Cardiac muscle cell (in vitro differentiated cells and primary cell): ENCODE measurements at regions not wholly inside any gene's neighbourhood (a gene's known extent, or its start where the extent isn't known, plus 50 kb on each side); places are given as distances from the start of the nearest gene placed in this dataset.

Experiments used
- DNase-seq, 2 donors: peaks; one replicate each; pipeline versions ENCODE4 v3.0.0 to v3.0.0-alpha.2; 2010 to 2017; ENCODE audit warnings: low read depth in 1 of 2, low spot score in 1 of 2
- H3K27ac ChIP-seq: fragments of 200-600 bp; sonication (generic); 2 replicates; pipeline ENCODE4 v1.5.1; 2016
- H3K27me3 ChIP-seq: fragments of 200-600 bp; sonication (generic); 2 replicates; pipeline ENCODE4 v1.6.0; 2016; ENCODE audit warnings: control low read depth
- H3K36me3 ChIP-seq: fragments of 200-600 bp; sonication (generic); 2 replicates; pipeline ENCODE4 v1.5.1; 2016; ENCODE audit warnings: control low read depth
- H3K4me1 ChIP-seq: fragments of 200-600 bp; sonication (generic); 2 replicates; pipeline ENCODE4 v1.8.1; 2017; ENCODE audit warnings: low read depth, mild to moderate bottlenecking, mixed run types
- H3K4me3 ChIP-seq: fragments of 200-600 bp; sonication (generic); 2 replicates; pipeline ENCODE4 v1.5.1; 2016; ENCODE audit warnings: mild to moderate bottlenecking
- H3K9me3 ChIP-seq: fragments of 200-600 bp; sonication (generic); 2 replicates; pipeline ENCODE4 v1.5.1; 2017; ENCODE audit warnings: low read depth, mild to moderate bottlenecking, control low read depth
- TF ChIP-seq, protein P1 (sequence below): IDR thresholded peaks from 2 replicates; pipeline ENCODE4 v1.5.1; 2012; ENCODE audit warnings: low read depth, mild to moderate bottlenecking, low read length

DNA sequence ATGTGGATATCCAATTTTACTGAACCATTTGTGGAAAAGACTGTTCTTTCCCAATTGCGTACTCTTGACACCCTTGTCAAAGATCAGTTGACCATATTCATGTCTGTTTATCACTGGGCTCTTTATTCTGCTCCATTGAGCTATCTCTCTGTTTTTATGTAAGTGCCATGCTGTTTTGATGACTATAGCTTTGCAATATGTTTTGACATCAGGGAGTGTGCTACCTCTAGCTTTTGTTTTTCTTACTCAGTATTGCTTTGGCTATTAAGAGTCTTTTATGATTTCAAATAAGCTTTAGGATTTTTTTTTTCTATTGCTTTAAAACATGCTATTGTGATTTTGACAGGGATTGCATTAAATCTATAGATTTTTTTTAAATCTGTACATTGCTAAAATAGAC lies 194.3 kb downstream of the SNAPC1 start:
- TF ChIP-seq, protein P1, sequence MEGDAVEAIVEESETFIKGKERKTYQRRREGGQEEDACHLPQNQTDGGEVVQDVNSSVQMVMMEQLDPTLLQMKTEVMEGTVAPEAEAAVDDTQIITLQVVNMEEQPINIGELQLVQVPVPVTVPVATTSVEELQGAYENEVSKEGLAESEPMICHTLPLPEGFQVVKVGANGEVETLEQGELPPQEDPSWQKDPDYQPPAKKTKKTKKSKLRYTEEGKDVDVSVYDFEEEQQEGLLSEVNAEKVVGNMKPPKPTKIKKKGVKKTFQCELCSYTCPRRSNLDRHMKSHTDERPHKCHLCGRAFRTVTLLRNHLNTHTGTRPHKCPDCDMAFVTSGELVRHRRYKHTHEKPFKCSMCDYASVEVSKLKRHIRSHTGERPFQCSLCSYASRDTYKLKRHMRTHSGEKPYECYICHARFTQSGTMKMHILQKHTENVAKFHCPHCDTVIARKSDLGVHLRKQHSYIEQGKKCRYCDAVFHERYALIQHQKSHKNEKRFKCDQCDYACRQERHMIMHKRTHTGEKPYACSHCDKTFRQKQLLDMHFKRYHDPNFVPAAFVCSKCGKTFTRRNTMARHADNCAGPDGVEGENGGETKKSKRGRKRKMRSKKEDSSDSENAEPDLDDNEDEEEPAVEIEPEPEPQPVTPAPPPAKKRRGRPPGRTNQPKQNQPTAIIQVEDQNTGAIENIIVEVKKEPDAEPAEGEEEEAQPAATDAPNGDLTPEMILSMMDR: no peak
- no peak for DNase-seq
- H3K9me3 ChIP-seq: no peaks in the 10 kb centered on the region
- no peaks in the 10 kb centered on the region for H3K4me1 ChIP-seq
- no peaks in the 10 kb centered on the region for H3K27me3 ChIP-seq
- no peak overlapping the region for H3K4me3 ChIP-seq
- H3K27ac ChIP-seq: no peak overlapping the region
- no peaks in the 10 kb centered on the region for H3K36me3 ChIP-seq

DNA sequence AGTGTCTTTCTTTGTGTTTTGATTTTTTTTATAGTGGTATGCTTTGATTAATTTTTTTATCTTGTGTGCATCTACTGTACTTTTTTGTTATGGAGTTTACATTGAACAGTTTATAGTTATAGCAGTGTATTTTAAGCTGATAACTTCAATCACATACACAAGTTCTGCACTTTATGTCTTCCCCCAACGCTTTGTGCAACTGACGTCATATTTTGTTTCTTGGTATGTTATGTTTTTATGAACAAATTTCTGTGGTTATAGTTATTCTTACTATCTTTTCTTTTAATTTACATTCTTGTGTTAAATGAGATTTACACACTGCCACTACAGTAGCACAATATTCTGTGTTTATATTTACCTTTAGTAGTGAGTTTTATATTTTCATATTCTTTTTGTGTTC lies 197.1 kb downstream of the SNAPC1 start:
- Histone ChIP-seq H3K4me3 (no peak overlapping the region), H3K4me1 (no peaks in the 10 kb centered on the region), H3K9me3 (no peaks in the 10 kb centered on the region), H3K27ac (no peak overlapping the region), H3K27me3 (no peaks in the 10 kb centered on the region), H3K36me3 (no peaks in the 10 kb centered on the region)
- TF ChIP-seq, protein P1: no peak
- no peak for DNase-seq

DNA sequence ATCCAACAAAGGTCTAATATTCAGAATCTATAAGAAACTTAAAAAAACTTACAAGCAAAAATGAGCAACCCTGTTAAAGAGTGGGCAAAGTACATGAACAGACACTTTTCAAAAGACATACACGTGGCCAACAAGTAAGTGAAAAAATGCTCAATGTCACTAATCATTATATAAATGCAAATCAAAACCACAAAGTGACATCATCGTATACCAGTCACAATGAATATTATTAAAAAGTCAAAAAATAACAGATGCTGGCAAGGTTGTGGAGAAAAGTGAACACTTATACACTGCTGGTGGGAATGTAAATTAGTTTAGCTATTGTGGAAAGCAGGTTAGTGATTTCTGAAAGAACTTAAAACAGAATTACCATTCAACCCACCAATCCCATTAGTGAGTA lies 199.1 kb downstream of the SNAPC1 start:
- no peaks in the 10 kb centered on the region for H3K27me3 ChIP-seq
- H3K4me1 ChIP-seq: no peaks in the 10 kb centered on the region
- H3K9me3 ChIP-seq: no peaks in the 10 kb centered on the region
- no peak overlapping the region for H3K27ac ChIP-seq
- no peaks in the 10 kb centered on the region for H3K36me3 ChIP-seq
- no peak overlapping the region for H3K4me3 ChIP-seq
- TF ChIP-seq, protein P1: no peak
- DNase-seq: no peak

DNA sequence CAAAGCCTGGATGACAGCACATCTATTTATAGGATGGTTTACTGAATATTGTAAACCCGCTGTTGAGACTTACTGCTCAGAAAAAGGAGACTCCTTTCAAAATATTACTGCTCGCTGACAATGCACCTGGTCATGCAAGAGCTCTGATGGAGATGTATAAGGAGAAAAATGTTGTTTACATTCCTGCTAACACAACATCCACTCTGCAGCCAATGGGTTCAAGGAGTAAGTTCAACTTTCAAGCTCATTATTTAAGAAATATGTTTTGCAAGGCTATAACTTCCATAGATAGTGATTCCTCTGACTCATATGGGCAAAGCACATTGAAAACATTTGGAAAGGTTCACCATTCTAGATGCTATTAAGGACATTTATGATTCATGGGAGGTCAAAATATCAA lies 201.7 kb downstream of the SNAPC1 start:
- TF ChIP-seq, protein P1: no peak
- no peaks in the 10 kb centered on the region for H3K4me1 ChIP-seq
- H3K4me3 ChIP-seq: no peak overlapping the region
- DNase-seq: no peak
- no peak overlapping the region for H3K27ac ChIP-seq
- no peaks in the 10 kb centered on the region for H3K9me3 ChIP-seq
- no peaks in the 10 kb centered on the region for H3K36me3 ChIP-seq
- H3K27me3 ChIP-seq: no peaks in the 10 kb centered on the region

DNA sequence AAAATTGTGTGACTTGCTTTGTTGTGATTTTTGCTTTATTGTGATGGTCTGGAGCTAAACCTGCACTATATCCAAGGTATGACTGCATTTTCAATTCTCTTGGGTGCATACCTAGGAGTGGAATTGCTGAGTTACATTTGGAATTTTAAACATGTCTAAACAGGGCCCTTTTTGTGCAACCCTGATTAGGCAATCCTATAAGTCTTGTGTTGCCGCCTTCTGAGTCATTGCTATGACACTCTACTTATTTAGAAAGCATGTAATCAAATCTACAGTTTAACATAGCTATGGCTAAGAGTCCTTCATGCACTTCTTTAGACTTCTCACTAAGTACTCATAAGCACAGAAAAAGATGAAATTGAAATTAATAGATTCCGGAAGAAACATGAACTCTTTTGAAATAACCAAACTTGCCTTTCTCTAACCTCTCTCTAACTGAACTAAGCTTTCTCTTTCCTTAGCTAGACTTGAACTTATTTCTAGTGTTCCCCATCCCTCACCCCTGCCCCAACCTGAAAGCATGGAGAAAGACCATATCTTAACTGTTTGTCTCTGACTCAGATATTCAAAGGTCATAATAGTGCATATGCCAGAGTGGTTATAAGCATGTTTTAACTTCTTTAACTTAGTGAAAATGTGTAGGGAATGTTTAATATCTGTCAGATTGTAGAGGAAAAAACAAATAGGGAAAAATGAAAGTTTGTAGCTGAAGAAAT lies 203.0 kb downstream of the SNAPC1 start:
- Histone ChIP-seq H3K27ac (no peak overlapping the region), H3K27me3 (no peaks in the 10 kb centered on the region), H3K4me3 (no peak overlapping the region), H3K4me1 (no peaks in the 10 kb centered on the region), H3K36me3 (no peaks in the 10 kb centered on the region), H3K9me3 (no peaks in the 10 kb centered on the region)
- TF ChIP-seq, protein P1: no peak
- DNase-seq: peak in 1 of 2 donors; percentile 77

DNA sequence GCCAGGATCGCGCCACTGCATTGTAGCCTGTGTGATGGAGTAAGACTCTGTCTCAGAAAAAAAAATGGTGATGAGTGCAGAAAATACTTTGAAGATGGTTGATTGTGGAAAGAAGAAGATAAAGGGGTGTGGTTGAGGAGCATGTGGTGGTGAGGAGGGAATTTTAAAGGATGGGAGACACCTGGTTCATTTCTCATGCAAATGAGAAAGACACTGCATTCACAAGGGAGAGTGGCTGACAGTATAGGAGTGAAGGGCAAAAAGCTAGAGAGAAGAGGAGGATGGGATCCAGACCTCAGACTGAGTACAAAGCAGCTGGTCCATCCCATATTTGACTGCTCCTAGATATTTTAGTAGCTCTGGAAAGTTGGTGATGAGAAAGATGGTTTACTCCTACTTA lies 206.0 kb downstream of the SNAPC1 start:
- Histone ChIP-seq H3K9me3 (no peaks in the 10 kb centered on the region), H3K4me3 (no peak overlapping the region), H3K4me1 (no peaks in the 10 kb centered on the region), H3K27ac (no peak overlapping the region), H3K27me3 (no peaks in the 10 kb centered on the region), H3K36me3 (no peaks in the 10 kb centered on the region)
- DNase-seq: no peak
- TF ChIP-seq, protein P1: no peak
